ENCODE measurements at regions not wholly inside any gene's neighbourhood (a gene's known extent, or its start where the extent isn't known, plus 50 kb on each side); places are given as distances from the start of the nearest gene placed in this dataset.

DNA sequence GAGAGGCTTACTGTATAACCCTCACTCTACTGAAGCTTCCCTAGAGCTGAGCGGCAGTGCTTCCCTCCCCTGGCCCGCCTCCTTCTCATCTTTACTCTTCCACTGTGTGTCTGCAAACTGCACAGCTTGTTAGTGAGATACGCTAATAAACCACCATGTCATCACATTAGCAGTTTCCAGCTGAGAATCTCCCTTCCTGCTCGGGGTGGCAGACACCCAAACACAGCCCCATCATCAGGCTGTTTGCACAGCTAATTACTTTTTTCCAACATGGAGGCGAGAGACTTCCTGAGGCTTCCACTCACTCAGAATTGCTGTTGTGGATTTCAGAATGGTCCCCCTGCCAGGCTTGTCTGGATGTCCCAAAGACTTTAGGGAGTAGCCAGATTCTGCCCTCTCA, 444.9 kb upstream of the SULF2 start:
- TF ChIP-seq, protein P1, sequence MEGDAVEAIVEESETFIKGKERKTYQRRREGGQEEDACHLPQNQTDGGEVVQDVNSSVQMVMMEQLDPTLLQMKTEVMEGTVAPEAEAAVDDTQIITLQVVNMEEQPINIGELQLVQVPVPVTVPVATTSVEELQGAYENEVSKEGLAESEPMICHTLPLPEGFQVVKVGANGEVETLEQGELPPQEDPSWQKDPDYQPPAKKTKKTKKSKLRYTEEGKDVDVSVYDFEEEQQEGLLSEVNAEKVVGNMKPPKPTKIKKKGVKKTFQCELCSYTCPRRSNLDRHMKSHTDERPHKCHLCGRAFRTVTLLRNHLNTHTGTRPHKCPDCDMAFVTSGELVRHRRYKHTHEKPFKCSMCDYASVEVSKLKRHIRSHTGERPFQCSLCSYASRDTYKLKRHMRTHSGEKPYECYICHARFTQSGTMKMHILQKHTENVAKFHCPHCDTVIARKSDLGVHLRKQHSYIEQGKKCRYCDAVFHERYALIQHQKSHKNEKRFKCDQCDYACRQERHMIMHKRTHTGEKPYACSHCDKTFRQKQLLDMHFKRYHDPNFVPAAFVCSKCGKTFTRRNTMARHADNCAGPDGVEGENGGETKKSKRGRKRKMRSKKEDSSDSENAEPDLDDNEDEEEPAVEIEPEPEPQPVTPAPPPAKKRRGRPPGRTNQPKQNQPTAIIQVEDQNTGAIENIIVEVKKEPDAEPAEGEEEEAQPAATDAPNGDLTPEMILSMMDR (IDR thresholded peaks at IDR 0.05; ENCODE audit: insufficient read depth, low read length), result no peak
- TF ChIP-seq POLR2AphosphoS5 (IDR thresholded peaks at IDR 0.05; ENCODE audit: low read depth) (no peak), GABPA (IDR thresholded peaks at IDR 0.05; ENCODE audit: low read depth) (no peak), SPI1 (IDR thresholded peaks at IDR 0.05; ENCODE audit: borderline replicate concordance, low read depth) (no peak)
- TF ChIP-seq, protein P2, sequence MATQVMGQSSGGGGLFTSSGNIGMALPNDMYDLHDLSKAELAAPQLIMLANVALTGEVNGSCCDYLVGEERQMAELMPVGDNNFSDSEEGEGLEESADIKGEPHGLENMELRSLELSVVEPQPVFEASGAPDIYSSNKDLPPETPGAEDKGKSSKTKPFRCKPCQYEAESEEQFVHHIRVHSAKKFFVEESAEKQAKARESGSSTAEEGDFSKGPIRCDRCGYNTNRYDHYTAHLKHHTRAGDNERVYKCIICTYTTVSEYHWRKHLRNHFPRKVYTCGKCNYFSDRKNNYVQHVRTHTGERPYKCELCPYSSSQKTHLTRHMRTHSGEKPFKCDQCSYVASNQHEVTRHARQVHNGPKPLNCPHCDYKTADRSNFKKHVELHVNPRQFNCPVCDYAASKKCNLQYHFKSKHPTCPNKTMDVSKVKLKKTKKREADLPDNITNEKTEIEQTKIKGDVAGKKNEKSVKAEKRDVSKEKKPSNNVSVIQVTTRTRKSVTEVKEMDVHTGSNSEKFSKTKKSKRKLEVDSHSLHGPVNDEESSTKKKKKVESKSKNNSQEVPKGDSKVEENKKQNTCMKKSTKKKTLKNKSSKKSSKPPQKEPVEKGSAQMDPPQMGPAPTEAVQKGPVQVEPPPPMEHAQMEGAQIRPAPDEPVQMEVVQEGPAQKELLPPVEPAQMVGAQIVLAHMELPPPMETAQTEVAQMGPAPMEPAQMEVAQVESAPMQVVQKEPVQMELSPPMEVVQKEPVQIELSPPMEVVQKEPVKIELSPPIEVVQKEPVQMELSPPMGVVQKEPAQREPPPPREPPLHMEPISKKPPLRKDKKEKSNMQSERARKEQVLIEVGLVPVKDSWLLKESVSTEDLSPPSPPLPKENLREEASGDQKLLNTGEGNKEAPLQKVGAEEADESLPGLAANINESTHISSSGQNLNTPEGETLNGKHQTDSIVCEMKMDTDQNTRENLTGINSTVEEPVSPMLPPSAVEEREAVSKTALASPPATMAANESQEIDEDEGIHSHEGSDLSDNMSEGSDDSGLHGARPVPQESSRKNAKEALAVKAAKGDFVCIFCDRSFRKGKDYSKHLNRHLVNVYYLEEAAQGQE (IDR thresholded peaks at IDR 0.05; ENCODE audit: insufficient replicate concordance, low read depth), result no peak
